OCI-LY7 (cell line): ENCODE measurements at regions not wholly inside any gene's neighbourhood (a gene's known extent, or its start where the extent isn't known, plus 50 kb on each side); places are given as distances from the start of the nearest gene placed in this dataset.

Experiments
- BruUV-seq: library from RNA; stranded (reverse); fragments of 400-500 nt; replicated peaks from 2 replicates; lab custom pipeline; 2021; lab: Mats Ljungman, UMichigan
- CTCF ChIA-PET: fragments of 300-600 bp; sonication (Branson Sonifier 250); formaldehyde crosslinking; loops from one replicate; lab custom pipeline; 2022; ENCODE audit warnings: antibody characterized with exemption; ENCODE audit not compliant: unreplicated experiment; lab: Charles Lee
- POLR2A ChIA-PET: fragments of 300-600 bp; sonication (Branson Sonifier 250); formaldehyde crosslinking; loops from one replicate; lab custom pipeline; 2022; ENCODE audit warnings: antibody characterized with exemption; lab: Charles Lee
- DNase-seq: peaks from one replicate; pipeline ENCODE4 v3.0.0-alpha.2; 2015; ENCODE audit warnings: low spot score
- H2AFZ ChIP-seq: fragments of 200-600 bp; sonication (generic), shearing (Covaris generic); 2 replicates; pipeline ENCODE4 v1.6.1; 2014; ENCODE audit warnings: mild to moderate bottlenecking, antibody characterized with exemption, low read length, moderate library complexity
- H3K27ac ChIP-seq: fragments of 200-600 bp; sonication (generic); 2 replicates; pipeline ENCODE4 v1.5.1; 2014; ENCODE audit warnings: mixed run types, low read depth, mild to moderate bottlenecking, moderate library complexity, low read length, inconsistent platforms; ENCODE audit not compliant: poor library complexity, severe bottlenecking
- H3K36me3 ChIP-seq: fragments of 200-600 bp; sonication (generic); 2 replicates; pipeline ENCODE4 v1.6.1; 2014; ENCODE audit warnings: mild to moderate bottlenecking, antibody characterized with exemption, low read length, moderate library complexity, mixed read lengths; ENCODE audit not compliant: insufficient read depth
- H3K4me1 ChIP-seq: fragments of 200-600 bp; sonication (generic); 2 replicates; pipeline ENCODE4 v1.5.1; 2014; ENCODE audit warnings: mild to moderate bottlenecking, low read length; ENCODE audit not compliant: insufficient read depth, poor library complexity, severe bottlenecking
- H3K4me2 ChIP-seq: fragments of 200-600 bp; sonication (generic); 2 replicates; pipeline ENCODE4 v1.6.1; 2014; ENCODE audit warnings: mild to moderate bottlenecking, low read length
- H3K4me3 ChIP-seq: fragments of 200-600 bp; sonication (generic); 2 replicates; pipeline ENCODE4 v1.5.1; 2014; ENCODE audit warnings: mild to moderate bottlenecking, low read depth, low read length; ENCODE audit not compliant: poor library complexity, severe bottlenecking
- H3K79me2 ChIP-seq: fragments of 200-600 bp; sonication (generic); 2 replicates; pipeline ENCODE4 v1.6.1; 2016; ENCODE audit warnings: low read depth, mild to moderate bottlenecking, low read length, moderate library complexity, mixed read lengths; ENCODE audit not compliant: insufficient read depth
- H3K9me2 ChIP-seq: fragments of 200-600 bp; sonication (generic); 2 replicates; pipeline ENCODE4 v1.6.1; 2016; ENCODE audit warnings: mild to moderate bottlenecking, low read length, mixed read lengths; ENCODE audit not compliant: insufficient read depth
- H3K9me3 ChIP-seq: fragments of 200-600 bp; sonication (generic); 2 replicates; pipeline ENCODE4 v1.6.1; 2014; ENCODE audit warnings: mild to moderate bottlenecking, mixed run types, low read length, mixed read lengths
- H4K20me1 ChIP-seq: fragments of 200-600 bp; sonication (generic); 2 replicates; pipeline ENCODE4 v1.6.1; 2014; ENCODE audit warnings: mild to moderate bottlenecking, antibody characterized with exemption, low read length, moderate library complexity, mixed read lengths; ENCODE audit not compliant: insufficient read depth
- CTCF ChIP-seq: fragments of 200-600 bp; sonication (generic); conservative IDR thresholded peaks from 2 replicates; pipeline ENCODE4 v1.5.1; 2014; ENCODE audit warnings: mild to moderate bottlenecking, antibody characterized with exemption, low read length, moderate library complexity, mixed read lengths
- EZH2phosphoT487 ChIP-seq: fragments of 200-600 bp; sonication (generic); IDR thresholded peaks from 2 replicates; pipeline ENCODE4 v1.6.1; 2018; ENCODE audit warnings: low read depth, borderline replicate concordance, mild to moderate bottlenecking, mixed run types, antibody characterized with exemption, low read length, moderate library complexity, mixed read lengths
- intact Hi-C: fragments of 100-400 bp; cut with micrococcal nuclease; formaldehyde crosslinking; loops from one replicate; pipeline ENCODE4 v1.10.0; 2022; ENCODE audit not compliant: unreplicated experiment

DNA sequence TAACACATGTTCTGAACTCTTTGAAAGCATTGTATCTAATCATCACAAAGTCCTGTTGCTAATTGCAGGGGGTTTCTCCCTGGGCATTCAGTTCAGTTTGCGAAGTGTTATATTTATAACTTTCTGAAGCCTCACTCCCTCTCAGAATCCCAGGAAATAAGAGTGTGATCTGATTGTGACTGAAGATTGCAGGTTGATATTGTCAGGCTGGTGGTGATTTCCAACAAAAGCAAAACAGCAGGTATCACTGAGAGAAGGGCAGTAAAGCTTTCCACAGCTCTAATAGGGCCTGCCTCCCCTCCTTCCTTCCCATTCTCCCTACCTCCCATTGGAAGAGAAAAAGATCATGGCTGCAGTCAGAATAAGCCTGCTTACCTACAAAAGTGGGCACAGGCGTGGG lies 466.7 kb upstream of the FSHR start:
- no TSS peak for BruUV-seq
- Histone ChIP-seq H3K4me1 (no peaks in the 10 kb centered on the region), H3K36me3 (no peaks in the 10 kb centered on the region), H3K79me2 (no peaks in the 10 kb centered on the region), H3K4me3 (no peak overlapping the region), H3K9me2 (no peaks in the 10 kb centered on the region), H2AFZ (no peak overlapping the region), H3K27ac (no peak overlapping the region), H4K20me1 (no peaks in the 10 kb centered on the region), H3K4me2 (no peak overlapping the region), H3K9me3 (no peaks in the 10 kb centered on the region)
- intact Hi-C loops = no loop called here
- ChIA-PET CTCF (no interaction called here), POLR2A (interaction anchor here (0.6 to 0.8 kb wide), 3 partner anchors 10 to 17 kb away, joined by 3 read pairs; no protein-coding TSS in a partner anchor)
- TF ChIP-seq EZH2phosphoT487 (no peak), CTCF (no peak)
- no peak for DNase-seq

GRCh38 chr2:49619804-49620203 lies 465.5 kb upstream of the FSHR start:
- POLR2A ChIA-PET = no interaction called here
- BruUV-seq = no TSS peak
- no peak overlapping the region for H3K4me2 ChIP-seq
- intact Hi-C loops = no loop called here
- DNase-seq = no peak
- H3K79me2 ChIP-seq = no peaks in the 10 kb centered on the region
- no peaks in the 10 kb centered on the region for H3K4me1 ChIP-seq
- TF ChIP-seq CTCF (peak; percentile 21; the same call in 1 of the 2 replicates), EZH2phosphoT487 (no peak)
- no peak overlapping the region for H3K27ac ChIP-seq
- no peaks in the 10 kb centered on the region for H3K36me3 ChIP-seq
- CTCF ChIA-PET = no interaction called here
- no peaks in the 10 kb centered on the region for H3K9me2 ChIP-seq
- no peak overlapping the region for H2AFZ ChIP-seq
- no peaks in the 10 kb centered on the region for H3K9me3 ChIP-seq
- no peaks in the 10 kb centered on the region for H4K20me1 ChIP-seq
- no peak overlapping the region for H3K4me3 ChIP-seq

DNA sequence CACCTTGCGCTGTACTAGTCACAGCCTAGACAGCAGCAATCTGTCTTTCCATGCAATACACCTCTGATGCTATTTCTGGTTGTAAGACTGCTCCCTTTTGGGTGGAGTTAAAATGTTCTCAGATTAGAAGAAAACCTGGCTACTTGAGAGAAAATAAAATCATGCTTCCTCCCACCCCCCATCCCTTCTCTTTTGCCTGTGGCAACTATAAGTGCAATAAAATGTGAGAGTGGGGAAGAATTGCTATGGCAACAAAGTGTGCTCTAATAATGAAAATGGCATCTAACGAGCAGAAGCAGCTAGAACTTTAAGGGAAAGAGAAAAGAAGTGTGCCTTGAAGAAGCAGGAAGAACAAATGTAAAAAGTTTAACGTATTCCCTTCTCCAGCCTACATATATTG lies 464.2 kb upstream of the FSHR start:
- intact Hi-C loops = no loop called here
- DNase-seq = no peak
- POLR2A ChIA-PET = no interaction called here
- Histone ChIP-seq H3K4me2 (no peak overlapping the region), H3K79me2 (no peaks in the 10 kb centered on the region), H3K4me3 (no peak overlapping the region), H3K9me2 (no peaks in the 10 kb centered on the region), H3K4me1 (no peaks in the 10 kb centered on the region), H2AFZ (no peak overlapping the region), H3K27ac (no peak overlapping the region), H3K36me3 (no peaks in the 10 kb centered on the region), H3K9me3 (no peaks in the 10 kb centered on the region), H4K20me1 (no peaks in the 10 kb centered on the region)
- no peak for TF ChIP-seq EZH2phosphoT487
- no peak for TF ChIP-seq CTCF
- no TSS peak for BruUV-seq
- CTCF ChIA-PET = no interaction called here
